ENCODE measurements at regions not wholly inside any gene's neighbourhood (a gene's known extent, or its start where the extent isn't known, plus 50 kb on each side); places are given as distances from the start of the nearest gene placed in this dataset.

GRCh38 chr12:107404981-107405380 lies 280.6 kb upstream of the PWP1 start:
- TF ChIP-seq CTCF (IDR thresholded peaks at IDR 0.05; ENCODE audit: low read depth, low read length), result peak; percentile 92

GRCh38 chr12:107405436-107405835 lies 280.2 kb upstream of the PWP1 start:
- H3K36me3 ChIP-seq, result no peaks in the 10 kb centered on the region
- H3K4me3 ChIP-seq (ENCODE audit: low read depth, low read length), result no peak overlapping the region
- DNase-seq, result no peak
- no peak overlapping the region for H3K27ac ChIP-seq
- no peaks in the 10 kb centered on the region for H3K9me3 ChIP-seq (ENCODE audit: severe bottlenecking)
- no peaks in the 10 kb centered on the region for H3K27me3 ChIP-seq (ENCODE audit: insufficient read depth, low read depth, severe bottlenecking)
- TF ChIP-seq CTCF (IDR thresholded peaks at IDR 0.05; ENCODE audit: low read depth, low read length), result no peak

More at GRCh38 chr12:107404981-107405380, 280.6 kb upstream of the PWP1 start:
- no peak overlapping the region for H3K4me3 ChIP-seq (ENCODE audit: low read depth, low read length)
- no peaks in the 10 kb centered on the region for H3K9me3 ChIP-seq (ENCODE audit: severe bottlenecking)
- no peaks in the 10 kb centered on the region for H3K36me3 ChIP-seq
- no peak overlapping the region for H3K27ac ChIP-seq
- peak; percentile 67 for DNase-seq
- no peaks in the 10 kb centered on the region for H3K27me3 ChIP-seq (ENCODE audit: insufficient read depth, low read depth, severe bottlenecking)

- no peak overlapping the region for H3K27ac ChIP-seq
- H3K4me3 ChIP-seq (ENCODE audit: low read depth, low read length), result no peak overlapping the region
- H3K36me3 ChIP-seq, result no peaks in the 10 kb centered on the region
- TF ChIP-seq CTCF (IDR thresholded peaks at IDR 0.05; ENCODE audit: low read depth, low read length), result no peak
- no peak for DNase-seq
- no peaks in the 10 kb centered on the region for H3K9me3 ChIP-seq (ENCODE audit: severe bottlenecking)
- H3K27me3 ChIP-seq (ENCODE audit: insufficient read depth, low read depth, severe bottlenecking), result no peaks in the 10 kb centered on the region
These were observed 278.7 kb upstream of the PWP1 start for GRCh38 chr12:107406932-107407331.

GRCh38 chr12:107411792-107412535 lies 273.6 kb upstream of the PWP1 start:
- H3K4me3 ChIP-seq (ENCODE audit: low read depth, low read length), result no peak overlapping the region
- H3K9me3 ChIP-seq (ENCODE audit: severe bottlenecking), result peaks cover 2% of the 10 kb centered on the region
- no peak for TF ChIP-seq CTCF (IDR thresholded peaks at IDR 0.05; ENCODE audit: low read depth, low read length)
- no peaks in the 10 kb centered on the region for H3K36me3 ChIP-seq
- no peak overlapping the region for H3K27ac ChIP-seq
- DNase-seq, result no peak
- no peaks in the 10 kb centered on the region for H3K27me3 ChIP-seq (ENCODE audit: insufficient read depth, low read depth, severe bottlenecking)

- H3K4me3 ChIP-seq (ENCODE audit: low read depth, low read length), result no peak overlapping the region
- no peak for DNase-seq
These were observed 270.5 kb upstream of the PWP1 start for GRCh38 chr12:107415071-107415470.

More at GRCh38 chr12:107415071-107415470, 270.5 kb upstream of the PWP1 start:
- H3K9me3 ChIP-seq (ENCODE audit: severe bottlenecking), result peaks cover 5% of the 10 kb centered on the region
- no peaks in the 10 kb centered on the region for H3K27me3 ChIP-seq (ENCODE audit: insufficient read depth, low read depth, severe bottlenecking)
- H3K27ac ChIP-seq, result no peak overlapping the region
- TF ChIP-seq CTCF (IDR thresholded peaks at IDR 0.05; ENCODE audit: low read depth, low read length), result no peak
- H3K36me3 ChIP-seq, result no peaks in the 10 kb centered on the region

Data from WERI-Rb-1 (cell line).